Neural progenitor cell (in vitro differentiated cells): ENCODE measurements at regions not wholly inside any gene's neighbourhood (a gene's known extent, or its start where the extent isn't known, plus 50 kb on each side); places are given as distances from the start of the nearest gene placed in this dataset.

Experiments
- DNase-seq: peaks from one replicate; pipeline ENCODE4 v3.0.0-alpha.2; 2016; ENCODE audit warnings: low spot score
- H2AFZ ChIP-seq: fragments of 200-600 bp; sonication (generic); replicated peaks from 2 replicates; pipeline ENCODE4 v1.6.1; 2016; ENCODE audit warnings: antibody characterized with exemption
- H3F3A ChIP-seq: fragments of 200-600 bp; sonication (generic); 2 replicates; pipeline ENCODE4 v1.6.1; 2016; ENCODE audit warnings: antibody characterized with exemption, low read depth
- H3K27ac ChIP-seq: fragments of 200-600 bp; sonication (generic); 2 replicates; pipeline ENCODE4 v1.5.1; 2016; ENCODE audit warnings: mild to moderate bottlenecking
- H3K27me3 ChIP-seq: fragments of 200-600 bp; sonication (generic); 2 replicates; pipeline ENCODE4 v1.6.1; 2016; ENCODE audit warnings: mild to moderate bottlenecking, moderate library complexity
- H3K36me3 ChIP-seq: fragments of 200-600 bp; sonication (generic); 2 replicates; pipeline ENCODE4 v1.5.1; 2016
- H3K4me1 ChIP-seq: fragments of 200-600 bp; sonication (generic); 2 replicates; pipeline ENCODE4 v1.6.1; 2016; ENCODE audit warnings: mixed run types
- H3K4me2 ChIP-seq: fragments of 200-600 bp; sonication (generic); 2 replicates; pipeline ENCODE4 v1.6.1; 2016
- H3K4me3 ChIP-seq: fragments of 200-600 bp; sonication (generic); 2 replicates; pipeline ENCODE4 v1.5.1; 2016
- H3K79me2 ChIP-seq: fragments of 200-600 bp; sonication (generic); 2 replicates; pipeline ENCODE4 v1.6.1; 2016; ENCODE audit warnings: low read depth
- H3K9ac ChIP-seq: fragments of 200-600 bp; sonication (generic); 2 replicates; pipeline ENCODE4 v1.6.1; 2016
- H3K9me3 ChIP-seq: fragments of 200-600 bp; sonication (generic); 2 replicates; pipeline ENCODE4 v1.5.1; 2016; ENCODE audit warnings: low read depth
- H4K20me1 ChIP-seq: fragments of 200-600 bp; sonication (generic); 2 replicates; pipeline ENCODE4 v1.6.1; 2016; ENCODE audit warnings: low read depth
- H3K27ac Mint-ChIP-seq: 3 replicates; pipeline ENCODE4 v1.8.0; 2021; ENCODE audit warnings: mixed read lengths
- H3K27me3 Mint-ChIP-seq: 2 replicates; pipeline ENCODE4 v1.8.0; 2022; ENCODE audit warnings: low read depth, mild to moderate bottlenecking, inconsistent platforms, moderate library complexity, mixed read lengths; ENCODE audit not compliant: insufficient read depth
- H3K36me3 Mint-ChIP-seq: 3 replicates; pipeline ENCODE4 v1.8.0; 2021; ENCODE audit warnings: mixed read lengths
- H3K4me1 Mint-ChIP-seq: 3 replicates; pipeline ENCODE4 v1.8.0; 2021; ENCODE audit warnings: mixed read lengths
- H3K4me3 Mint-ChIP-seq: 3 replicates; pipeline ENCODE4 v1.8.0; 2021; ENCODE audit warnings: mild to moderate bottlenecking, moderate library complexity, mixed read lengths
- H3K9me3 Mint-ChIP-seq: 3 replicates; pipeline ENCODE4 v1.8.0; 2020; ENCODE audit warnings: mixed read lengths
- EZH2 ChIP-seq: fragments of 200-600 bp; sonication (generic); IDR thresholded peaks from 2 replicates; pipeline ENCODE4 v1.6.1; 2017; ENCODE audit warnings: antibody characterized with exemption, mild to moderate bottlenecking, moderate library complexity
- EZH2phosphoT487 ChIP-seq: fragments of 200-600 bp; sonication (generic); IDR thresholded peaks from 2 replicates; pipeline ENCODE4 v1.6.1; 2017; ENCODE audit warnings: antibody characterized with exemption
- TF ChIP-seq, protein P1 (sequence below): fragments of 200-600 bp; sonication (generic); IDR thresholded peaks from 2 replicates; pipeline ENCODE4 v1.5.1; 2017; ENCODE audit warnings: antibody characterized with exemption, mild to moderate bottlenecking

DNA sequence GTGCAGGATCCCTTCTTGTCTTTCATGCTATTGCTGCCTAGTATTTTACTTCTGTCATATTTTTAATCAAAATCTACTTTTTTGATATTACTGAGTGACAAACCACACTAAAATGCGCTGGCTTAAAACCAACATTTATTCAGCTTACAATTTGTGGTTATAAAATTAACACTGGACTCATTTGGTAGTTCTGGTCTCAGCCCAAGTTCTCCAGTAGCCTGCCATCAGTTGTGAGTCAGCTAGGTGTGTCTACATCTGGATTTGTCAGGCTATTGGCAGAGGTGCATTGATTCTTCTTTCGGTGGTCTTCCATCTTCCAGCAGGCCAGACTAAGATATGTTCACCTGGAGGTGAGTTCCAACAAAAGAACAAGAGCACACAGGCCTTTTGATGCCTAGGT lies 765.1 kb upstream of the FBXO33 start:
- no peak overlapping the region for H3K4me2 ChIP-seq
- H3K9me3 Mint-ChIP-seq: no peaks in the 10 kb centered on the region
- peaks cover 3% of the 10 kb centered on the region for H3K36me3 ChIP-seq
- H3K27me3 Mint-ChIP-seq: no peaks in the 10 kb centered on the region
- no peaks in the 10 kb centered on the region for H3K27me3 ChIP-seq
- peaks cover 4% of the 10 kb centered on the region for H3K9me3 ChIP-seq
- H3K4me3 ChIP-seq: no peak overlapping the region
- H3K4me1 Mint-ChIP-seq: no peaks in the 10 kb centered on the region
- H3K4me1 ChIP-seq: no peaks in the 10 kb centered on the region
- no peak overlapping the region for H3K9ac ChIP-seq
- no peak overlapping the region for H3K27ac ChIP-seq
- H2AFZ ChIP-seq: no peak overlapping the region
- no peaks in the 10 kb centered on the region for H3K36me3 Mint-ChIP-seq
- no peak for DNase-seq
- no peaks in the 10 kb centered on the region for H4K20me1 ChIP-seq
- no peak overlapping the region for H3K4me3 Mint-ChIP-seq
- no peaks in the 10 kb centered on the region for H3F3A ChIP-seq
- H3K27ac Mint-ChIP-seq: no peak overlapping the region
- no peaks in the 10 kb centered on the region for H3K79me2 ChIP-seq
- no peak for TF ChIP-seq EZH2phosphoT487

DNA sequence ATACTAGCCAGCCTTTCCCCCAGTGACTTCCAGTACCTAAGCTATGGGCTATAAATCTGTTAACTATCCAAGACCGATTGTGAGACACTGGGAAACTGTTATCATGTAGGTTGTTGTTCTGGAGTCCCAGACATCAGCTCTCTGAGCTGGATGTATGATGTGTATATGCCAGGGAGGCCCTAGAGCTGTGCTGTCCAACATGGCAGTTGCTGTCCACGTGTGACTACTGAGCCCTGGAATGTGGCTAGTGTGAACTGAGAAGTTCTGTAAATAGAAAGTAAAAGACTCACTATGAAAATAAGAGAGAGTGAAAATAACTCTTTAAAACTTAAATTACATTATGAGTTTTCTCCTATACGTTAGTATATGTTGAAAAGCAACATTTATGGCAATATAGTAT lies 755.8 kb upstream of the FBXO33 start:
- Mint-ChIP-seq H3K4me3 (no peak overlapping the region), H3K9me3 (no peaks in the 10 kb centered on the region), H3K27me3 (no peaks in the 10 kb centered on the region), H3K4me1 (no peaks in the 10 kb centered on the region), H3K27ac (no peak overlapping the region), H3K36me3 (no peaks in the 10 kb centered on the region)
- no peak for DNase-seq
- H3K27me3 ChIP-seq: no peaks in the 10 kb centered on the region
- no peaks in the 10 kb centered on the region for H4K20me1 ChIP-seq
- no peak overlapping the region for H3K27ac ChIP-seq
- H2AFZ ChIP-seq: no peak overlapping the region
- no peaks in the 10 kb centered on the region for H3F3A ChIP-seq
- H3K36me3 ChIP-seq: no peaks in the 10 kb centered on the region
- H3K4me3 ChIP-seq: no peak overlapping the region
- H3K9ac ChIP-seq: no peak overlapping the region
- no peaks in the 10 kb centered on the region for H3K9me3 ChIP-seq
- H3K4me2 ChIP-seq: no peak overlapping the region
- no peak for TF ChIP-seq EZH2phosphoT487
- TF ChIP-seq EZH2: no peak
- TF ChIP-seq, protein P1, sequence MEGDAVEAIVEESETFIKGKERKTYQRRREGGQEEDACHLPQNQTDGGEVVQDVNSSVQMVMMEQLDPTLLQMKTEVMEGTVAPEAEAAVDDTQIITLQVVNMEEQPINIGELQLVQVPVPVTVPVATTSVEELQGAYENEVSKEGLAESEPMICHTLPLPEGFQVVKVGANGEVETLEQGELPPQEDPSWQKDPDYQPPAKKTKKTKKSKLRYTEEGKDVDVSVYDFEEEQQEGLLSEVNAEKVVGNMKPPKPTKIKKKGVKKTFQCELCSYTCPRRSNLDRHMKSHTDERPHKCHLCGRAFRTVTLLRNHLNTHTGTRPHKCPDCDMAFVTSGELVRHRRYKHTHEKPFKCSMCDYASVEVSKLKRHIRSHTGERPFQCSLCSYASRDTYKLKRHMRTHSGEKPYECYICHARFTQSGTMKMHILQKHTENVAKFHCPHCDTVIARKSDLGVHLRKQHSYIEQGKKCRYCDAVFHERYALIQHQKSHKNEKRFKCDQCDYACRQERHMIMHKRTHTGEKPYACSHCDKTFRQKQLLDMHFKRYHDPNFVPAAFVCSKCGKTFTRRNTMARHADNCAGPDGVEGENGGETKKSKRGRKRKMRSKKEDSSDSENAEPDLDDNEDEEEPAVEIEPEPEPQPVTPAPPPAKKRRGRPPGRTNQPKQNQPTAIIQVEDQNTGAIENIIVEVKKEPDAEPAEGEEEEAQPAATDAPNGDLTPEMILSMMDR: no peak
- H3K4me1 ChIP-seq: no peaks in the 10 kb centered on the region
- H3K79me2 ChIP-seq: no peaks in the 10 kb centered on the region

DNA sequence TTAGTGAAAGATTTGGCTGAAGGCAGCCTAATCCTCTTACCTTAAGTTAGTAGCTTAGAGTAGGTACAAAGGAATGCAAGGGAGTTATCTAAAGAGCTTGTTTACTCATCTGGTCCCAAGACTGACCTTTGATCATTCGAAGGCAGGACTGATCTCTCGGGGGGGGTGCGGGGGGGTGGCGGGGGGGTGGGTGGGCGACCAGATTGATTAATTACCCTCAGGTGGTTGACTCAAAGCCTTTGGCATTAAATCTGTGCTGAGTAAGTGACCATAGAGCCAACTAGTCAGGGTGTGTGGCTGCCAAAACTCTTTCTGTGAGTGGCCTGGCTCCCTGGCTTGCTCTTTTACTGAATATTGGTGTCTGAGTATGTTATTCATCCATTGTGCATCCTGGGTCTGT lies 731.9 kb upstream of the FBXO33 start:
- Mint-ChIP-seq H3K4me1 (no peaks in the 10 kb centered on the region), H3K27me3 (peaks cover 2% of the 10 kb centered on the region), H3K4me3 (no peak overlapping the region), H3K27ac (no peak overlapping the region), H3K36me3 (peaks cover 4% of the 10 kb centered on the region), H3K9me3 (peaks cover 23% of the 10 kb centered on the region)
- Histone ChIP-seq H4K20me1 (no peaks in the 10 kb centered on the region), H3K9ac (no peak overlapping the region), H3K27ac (no peak overlapping the region), H3K79me2 (no peaks in the 10 kb centered on the region), H3K4me3 (no peak overlapping the region), H3K4me1 (no peaks in the 10 kb centered on the region), H3F3A (peaks cover 3% of the 10 kb centered on the region), H2AFZ (no peak overlapping the region), H3K9me3 (peaks cover 7% of the 10 kb centered on the region), H3K36me3 (no peaks in the 10 kb centered on the region), H3K4me2 (no peak overlapping the region), H3K27me3 (no peaks in the 10 kb centered on the region)
- DNase-seq: peak; percentile 55
- TF ChIP-seq EZH2: no peak
- TF ChIP-seq, protein P1: no peak
- TF ChIP-seq EZH2phosphoT487: no peak

DNA sequence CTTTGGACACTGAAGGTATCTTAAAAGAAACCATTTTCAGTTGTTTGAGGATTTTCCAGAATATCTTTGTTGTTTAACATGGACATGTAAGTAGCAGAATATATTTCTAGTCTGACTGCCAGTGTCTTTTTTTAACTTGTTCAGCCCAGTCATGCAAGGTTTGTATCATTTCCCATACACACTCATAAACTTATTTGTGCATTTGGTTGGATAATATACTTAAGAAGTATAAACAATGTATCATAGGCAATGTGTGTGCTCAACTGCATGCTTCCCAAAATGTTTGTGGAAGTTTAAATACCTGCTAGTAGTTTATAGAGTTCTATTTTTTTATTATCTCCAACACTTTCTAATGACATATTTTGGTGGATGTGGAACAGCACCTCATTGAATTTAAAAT lies 707.4 kb upstream of the FBXO33 start:
- no peaks in the 10 kb centered on the region for H3K79me2 ChIP-seq
- H3K27me3 ChIP-seq: no peaks in the 10 kb centered on the region
- Mint-ChIP-seq H3K27ac (no peak overlapping the region), H3K9me3 (no peaks in the 10 kb centered on the region), H3K36me3 (no peaks in the 10 kb centered on the region), H3K4me1 (no peaks in the 10 kb centered on the region), H3K27me3 (peaks cover 1% of the 10 kb centered on the region), H3K4me3 (no peak overlapping the region)
- H4K20me1 ChIP-seq: no peaks in the 10 kb centered on the region
- no peak overlapping the region for H2AFZ ChIP-seq
- H3K27ac ChIP-seq: no peak overlapping the region
- no peak overlapping the region for H3K4me3 ChIP-seq
- no peak for TF ChIP-seq EZH2
- no peak for TF ChIP-seq EZH2phosphoT487
- TF ChIP-seq, protein P1: no peak
- no peak overlapping the region for H3K9ac ChIP-seq
- no peaks in the 10 kb centered on the region for H3K36me3 ChIP-seq
- H3F3A ChIP-seq: no peaks in the 10 kb centered on the region
- no peaks in the 10 kb centered on the region for H3K9me3 ChIP-seq
- no peaks in the 10 kb centered on the region for H3K4me1 ChIP-seq
- no peak overlapping the region for H3K4me2 ChIP-seq
- DNase-seq: no peak
